ENCODE measurements at regions not wholly inside any gene's neighbourhood (a gene's known extent, or its start where the extent isn't known, plus 50 kb on each side); places are given as distances from the start of the nearest gene placed in this dataset.
"Not testable (repeated sequence)": the region's sequence is repeated elsewhere in the genome, so short reads cannot be mapped to it uniquely, and the experiment has no call there.

DNA sequence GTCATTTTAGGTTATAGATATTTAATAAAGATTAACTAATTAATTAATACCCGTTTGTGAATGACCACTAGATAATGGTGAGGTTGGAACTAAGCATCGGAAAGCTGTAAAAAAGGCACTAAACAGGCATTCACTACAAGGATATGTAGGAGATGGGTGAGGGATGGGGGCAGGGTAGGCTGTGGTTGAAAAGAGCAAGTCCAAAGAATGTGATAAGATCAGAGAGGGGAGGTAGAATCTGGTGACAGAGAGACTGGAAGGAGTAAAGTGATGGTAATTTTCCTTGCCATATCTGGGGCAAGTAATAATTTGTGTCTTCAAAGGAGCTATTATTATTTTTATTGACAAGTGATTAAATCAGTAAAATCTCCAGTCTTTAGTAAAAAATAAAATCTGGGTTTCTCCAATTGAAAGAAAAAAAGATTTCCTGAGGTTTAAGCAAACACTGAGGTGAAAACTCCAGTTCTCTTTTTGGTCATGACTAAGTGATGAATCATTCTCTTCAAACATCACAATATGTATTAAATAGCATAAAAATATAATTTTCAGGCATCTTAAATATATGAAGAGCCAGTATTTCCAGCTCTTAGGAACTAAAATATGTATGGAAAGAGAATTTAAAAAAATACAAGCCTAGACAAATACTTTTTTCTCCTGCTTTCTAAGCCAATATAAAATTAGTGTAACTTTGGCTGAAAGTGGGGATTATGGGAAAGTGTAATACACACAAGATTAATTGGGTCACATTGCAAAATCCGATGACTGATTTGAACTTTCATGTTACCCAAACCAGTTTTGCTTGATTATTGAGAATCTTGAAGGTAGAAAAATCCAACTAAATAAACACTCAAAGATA, 259.1 kb upstream of the RBMS1 start:
- TF ChIP-seq, protein P1, sequence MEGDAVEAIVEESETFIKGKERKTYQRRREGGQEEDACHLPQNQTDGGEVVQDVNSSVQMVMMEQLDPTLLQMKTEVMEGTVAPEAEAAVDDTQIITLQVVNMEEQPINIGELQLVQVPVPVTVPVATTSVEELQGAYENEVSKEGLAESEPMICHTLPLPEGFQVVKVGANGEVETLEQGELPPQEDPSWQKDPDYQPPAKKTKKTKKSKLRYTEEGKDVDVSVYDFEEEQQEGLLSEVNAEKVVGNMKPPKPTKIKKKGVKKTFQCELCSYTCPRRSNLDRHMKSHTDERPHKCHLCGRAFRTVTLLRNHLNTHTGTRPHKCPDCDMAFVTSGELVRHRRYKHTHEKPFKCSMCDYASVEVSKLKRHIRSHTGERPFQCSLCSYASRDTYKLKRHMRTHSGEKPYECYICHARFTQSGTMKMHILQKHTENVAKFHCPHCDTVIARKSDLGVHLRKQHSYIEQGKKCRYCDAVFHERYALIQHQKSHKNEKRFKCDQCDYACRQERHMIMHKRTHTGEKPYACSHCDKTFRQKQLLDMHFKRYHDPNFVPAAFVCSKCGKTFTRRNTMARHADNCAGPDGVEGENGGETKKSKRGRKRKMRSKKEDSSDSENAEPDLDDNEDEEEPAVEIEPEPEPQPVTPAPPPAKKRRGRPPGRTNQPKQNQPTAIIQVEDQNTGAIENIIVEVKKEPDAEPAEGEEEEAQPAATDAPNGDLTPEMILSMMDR (conservative IDR thresholded peaks at IDR 0.05) = no peak
- no peak overlapping the region for H3K27ac ChIP-seq

DNA sequence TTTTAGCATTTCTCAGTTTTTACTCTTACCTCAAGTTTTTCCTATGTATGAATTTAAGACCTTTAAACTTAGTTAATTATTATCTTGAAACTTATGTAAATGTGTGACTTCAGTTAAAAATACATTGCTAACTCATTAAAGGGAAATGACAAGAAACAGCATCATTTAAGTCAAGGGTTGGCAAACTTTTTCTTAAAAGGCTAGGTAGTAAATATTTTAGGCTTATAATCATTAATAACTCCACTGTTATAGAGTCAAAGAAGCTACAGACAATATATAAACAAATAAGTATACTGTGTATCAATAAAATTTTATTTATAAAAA, 259.7 kb upstream of the RBMS1 start:
- TF ChIP-seq, protein P1 (conservative IDR thresholded peaks at IDR 0.05) = no peak
- no peak overlapping the region for H3K27ac ChIP-seq

DNA sequence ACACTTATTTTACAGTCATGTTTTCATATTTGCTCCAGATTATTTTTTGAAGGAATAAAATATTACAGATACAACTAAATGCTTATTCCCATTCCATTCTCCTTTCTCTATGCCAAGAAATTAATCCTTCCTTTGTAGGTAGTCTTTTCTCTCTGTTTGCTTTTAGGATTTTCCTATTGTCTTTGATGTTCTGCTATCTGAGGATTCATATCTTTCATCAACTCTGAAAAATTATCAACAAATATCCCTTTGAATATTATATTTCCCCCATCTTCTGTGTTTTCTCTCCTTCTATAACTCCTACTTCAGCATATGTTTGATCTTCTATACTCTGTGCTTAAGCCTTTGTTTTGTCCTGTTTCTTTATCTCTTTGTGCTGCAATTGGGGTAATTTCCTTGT, 260.4 kb upstream of the RBMS1 start:
- no peak overlapping the region for H3K27ac ChIP-seq
- TF ChIP-seq, protein P1 (conservative IDR thresholded peaks at IDR 0.05) = no peak

DNA sequence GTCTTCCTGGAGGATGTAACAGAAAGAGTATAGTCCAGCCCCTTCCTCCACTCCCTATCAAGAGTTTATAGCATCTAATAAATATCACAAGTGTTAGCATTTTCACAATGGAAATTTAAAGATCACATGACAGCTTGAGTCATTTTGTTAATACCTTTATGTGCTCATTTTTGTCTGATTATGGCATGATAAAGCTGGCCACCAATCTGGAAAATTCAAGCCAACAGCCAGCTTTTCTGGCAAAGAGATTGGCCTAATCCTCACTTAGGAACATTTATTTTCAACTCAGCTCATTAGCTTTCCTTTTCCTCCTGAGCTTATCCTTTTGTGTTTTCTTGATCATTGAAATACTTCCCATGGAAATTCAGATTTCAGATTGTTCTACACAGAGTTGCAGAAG, 262.9 kb upstream of the RBMS1 start:
- TF ChIP-seq, protein P1 (conservative IDR thresholded peaks at IDR 0.05) = no peak
- no peak overlapping the region for H3K27ac ChIP-seq

DNA sequence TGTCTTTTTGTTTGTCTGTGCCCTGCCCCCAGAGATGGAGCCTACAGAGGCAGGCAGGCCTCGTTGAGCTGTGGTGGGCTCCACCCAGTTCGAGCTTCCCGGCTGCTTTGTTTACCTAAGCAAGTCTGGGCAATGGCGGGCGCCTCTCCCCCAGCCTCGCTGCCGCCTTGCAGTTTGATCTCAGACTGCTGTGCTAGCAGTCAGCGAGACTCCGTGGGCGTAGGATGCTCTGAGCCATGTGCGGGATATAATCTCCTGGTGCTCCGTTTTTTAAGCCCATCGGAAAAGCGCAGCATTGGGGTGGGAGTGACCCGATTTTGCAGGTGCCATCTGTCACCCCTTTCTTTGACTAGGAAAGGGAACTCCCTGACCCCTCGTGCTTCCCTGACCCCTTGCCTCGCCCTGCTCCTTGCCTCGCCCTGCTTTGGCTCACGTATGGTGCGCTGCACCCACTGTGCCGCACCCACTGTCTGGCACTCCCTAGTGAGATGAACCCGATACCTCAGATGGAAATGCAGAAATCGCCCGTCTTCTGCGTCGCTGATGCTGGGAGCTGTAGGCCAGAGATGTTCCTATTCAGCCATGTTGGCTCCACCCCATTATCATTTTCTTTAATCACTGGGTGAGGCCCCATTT, 269.0 kb upstream of the RBMS1 start:
- H3K27ac ChIP-seq = not testable (repeated sequence)

DNA sequence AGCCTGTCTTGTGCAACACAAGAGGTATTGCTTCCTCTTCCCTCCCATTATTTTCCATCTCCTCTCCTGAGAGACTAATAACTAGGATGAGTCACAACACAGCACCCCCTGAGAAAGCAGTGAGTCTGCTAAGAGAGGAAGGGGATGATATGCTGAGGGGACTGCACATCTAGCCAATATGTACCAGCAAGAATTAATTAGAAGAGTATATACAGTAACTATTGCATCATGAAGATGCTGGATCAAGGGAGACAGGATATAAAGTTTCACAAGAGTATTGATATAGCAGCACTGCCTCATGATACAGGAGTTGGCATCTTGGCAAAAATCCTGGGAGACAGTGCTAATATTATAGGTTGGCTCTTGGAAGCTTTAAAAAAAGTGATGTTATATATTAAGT, 289.9 kb upstream of the RBMS1 start:
- TF ChIP-seq, protein P1 (conservative IDR thresholded peaks at IDR 0.05) = no peak
- H3K27ac ChIP-seq = no peak overlapping the region

DNA sequence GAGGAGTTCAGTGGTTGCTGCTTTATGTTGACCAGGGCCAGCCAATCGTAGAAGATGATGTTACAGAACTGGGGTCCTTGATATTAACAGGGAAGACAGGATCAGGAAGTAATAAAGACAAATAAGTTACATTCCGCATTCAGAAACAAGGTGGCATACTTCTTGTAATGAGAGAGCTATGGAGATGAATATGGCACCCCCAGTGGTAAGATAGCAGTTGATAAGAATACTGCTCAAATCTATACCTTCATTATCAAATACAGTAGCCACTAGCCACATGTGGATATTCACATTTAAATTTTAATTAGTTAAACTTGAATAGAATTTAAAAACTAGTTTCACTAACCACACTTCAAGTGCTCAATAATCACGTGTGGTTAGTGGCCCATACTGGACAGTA, 290.4 kb upstream of the RBMS1 start:
- TF ChIP-seq, protein P1 (conservative IDR thresholded peaks at IDR 0.05) = no peak; the same call in 1 of the 2 replicates
- H3K27ac ChIP-seq = no peak overlapping the region

DNA sequence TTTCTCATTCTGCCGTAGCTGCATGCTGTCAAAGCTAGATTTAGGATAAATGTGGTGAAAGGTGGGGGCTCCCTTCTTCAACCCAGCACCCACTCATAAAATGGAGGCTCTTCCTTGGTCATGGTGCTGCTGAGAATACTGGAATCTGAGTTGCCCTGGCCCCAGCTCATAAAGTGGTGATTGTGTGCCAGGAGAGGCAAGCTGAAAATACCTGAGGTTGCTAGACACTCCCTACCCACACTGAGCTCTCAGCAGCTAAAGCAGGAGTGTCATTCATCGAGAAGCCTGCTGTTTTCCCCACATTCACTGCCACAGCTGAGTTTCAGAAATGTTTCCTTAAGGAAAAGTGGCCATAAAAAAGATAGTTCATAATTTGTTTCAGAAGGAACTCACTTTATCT, 297.1 kb upstream of the RBMS1 start:
- H3K27ac ChIP-seq = no peak overlapping the region
- TF ChIP-seq, protein P1 (conservative IDR thresholded peaks at IDR 0.05) = no peak
